ENCODE measurements at regions not wholly inside any gene's neighbourhood (a gene's known extent, or its start where the extent isn't known, plus 50 kb on each side); places are given as distances from the start of the nearest gene placed in this dataset.

GRCh38 chr4:124564121-124564520, 148.4 kb downstream of the ANKRD50 start:
- TF ChIP-seq CTCF (optimal IDR thresholded peaks at IDR 0.05 in 1 of 3, IDR thresholded peaks at IDR 0.05 in 1 of 3, conservative IDR thresholded peaks at IDR 0.05 in 1 of 3; ENCODE audit: extremely low read depth in 1 of 3, insufficient read depth in 2 of 3, low read length in 3 of 3): no peak
- no peak for TF ChIP-seq EZH2 (IDR thresholded peaks at IDR 0.05; ENCODE audit: low read length)
